Right ventricle myocardium inferior (tissue), 1 donor: ENCODE measurements at regions not wholly inside any gene's neighbourhood (a gene's known extent, or its start where the extent isn't known, plus 50 kb on each side); places are given as distances from the start of the nearest gene placed in this dataset.

Source experiments
- ATAC-seq: fragments of 200-7000 bp; cut with Tn5 transposase; one replicate; pipeline ENCODE4 v1.9.1; 2020; ENCODE audit warnings: mild to moderate bottlenecking, moderate library complexity
- DNase-seq: peaks from one replicate; pipeline ENCODE4 v3.0.0; 2021; ENCODE audit errors: missing footprints
- intact Hi-C: fragments of 100-400 bp; cut with DNase I; formaldehyde crosslinking; loops from one replicate; pipeline ENCODE4 v1.11.0; 2022
- donor health status: DM: no; HTN: yes; CAD: no; lungs with severe emphysema.

DNA sequence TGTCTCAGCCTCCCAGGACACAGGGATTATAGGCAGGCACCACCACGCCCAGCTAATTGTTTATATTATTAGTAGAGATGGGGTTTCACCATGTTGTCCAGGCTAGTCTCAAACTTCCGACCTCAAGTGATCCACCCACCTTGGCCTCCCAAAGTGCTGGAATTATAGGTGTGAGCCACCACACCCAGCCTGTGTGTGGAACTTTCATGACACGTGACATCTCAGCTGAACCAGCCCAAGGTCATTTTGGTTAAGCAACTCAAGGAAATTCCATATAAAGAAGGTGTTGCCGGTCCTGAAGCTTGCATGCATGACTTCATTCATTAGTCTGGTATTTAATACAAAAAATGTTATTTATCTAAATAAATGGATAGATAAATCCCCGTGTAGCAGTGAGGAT, 145.5 kb downstream of the AXIN2 start:
- ATAC-seq: no peak
- intact Hi-C loops: no loop called here
- no peak for DNase-seq

DNA sequence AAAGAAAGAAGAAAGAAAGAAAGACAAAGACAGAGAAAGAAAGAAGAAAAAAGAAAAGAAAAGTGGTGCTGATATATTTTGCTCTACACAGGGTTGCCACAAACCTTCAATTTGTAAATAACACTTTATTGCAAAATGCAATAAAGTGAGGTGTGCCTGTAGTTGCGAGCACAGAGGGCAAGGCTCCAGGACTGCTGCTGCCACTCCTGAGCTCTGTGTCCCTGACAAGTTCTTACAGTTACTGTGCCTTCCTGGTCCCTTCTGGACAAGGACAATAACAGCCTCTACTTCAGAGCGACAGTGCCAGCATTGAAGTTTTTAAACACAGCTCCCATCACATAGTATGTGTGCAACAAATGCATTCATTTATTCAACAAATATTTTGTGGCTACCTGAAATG, 148.1 kb downstream of the AXIN2 start:
- intact Hi-C loops: no loop called here
- ATAC-seq: no peak
- no peak for DNase-seq

DNA sequence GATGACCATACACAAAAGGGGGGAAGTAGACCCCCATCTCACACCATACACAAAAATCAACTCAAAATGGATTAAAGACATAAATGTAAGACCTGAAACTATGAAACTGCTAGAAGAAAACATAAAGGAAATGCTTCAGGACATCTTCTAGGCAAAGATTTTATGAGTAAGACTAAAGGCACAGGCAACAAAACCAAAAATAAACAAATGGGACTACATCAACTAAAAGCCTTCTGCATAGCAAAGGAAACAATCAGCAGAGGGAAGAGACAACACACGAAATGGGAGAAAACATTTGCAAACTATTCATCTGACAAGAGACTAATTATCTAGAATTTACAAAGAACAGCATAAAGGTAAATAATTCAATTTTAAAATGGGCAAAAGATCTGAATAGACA, 152.1 kb downstream of the AXIN2 start:
- ATAC-seq (no peak), DNase-seq (no peak)
- intact Hi-C loops: no loop called here

DNA sequence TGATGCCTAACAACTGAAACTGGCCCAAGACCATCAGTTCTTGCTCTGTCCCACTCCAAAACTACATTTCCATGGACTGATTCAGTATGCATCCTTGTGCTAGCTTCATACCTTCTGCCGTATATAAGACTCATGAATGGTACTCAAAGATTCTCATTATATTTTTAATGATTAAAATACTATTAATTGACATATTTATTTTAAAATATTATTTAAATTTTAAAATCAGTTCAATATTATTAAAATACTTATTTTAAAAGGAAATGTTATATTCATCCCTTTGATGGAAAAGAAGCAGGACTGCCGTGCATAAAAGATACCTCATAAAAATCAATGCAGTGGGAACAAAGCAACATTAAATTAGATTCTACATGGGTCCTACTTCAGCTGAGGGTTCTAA, 153.4 kb downstream of the AXIN2 start:
- no peak for DNase-seq
- intact Hi-C loops: no loop called here
- ATAC-seq: no peak

DNA sequence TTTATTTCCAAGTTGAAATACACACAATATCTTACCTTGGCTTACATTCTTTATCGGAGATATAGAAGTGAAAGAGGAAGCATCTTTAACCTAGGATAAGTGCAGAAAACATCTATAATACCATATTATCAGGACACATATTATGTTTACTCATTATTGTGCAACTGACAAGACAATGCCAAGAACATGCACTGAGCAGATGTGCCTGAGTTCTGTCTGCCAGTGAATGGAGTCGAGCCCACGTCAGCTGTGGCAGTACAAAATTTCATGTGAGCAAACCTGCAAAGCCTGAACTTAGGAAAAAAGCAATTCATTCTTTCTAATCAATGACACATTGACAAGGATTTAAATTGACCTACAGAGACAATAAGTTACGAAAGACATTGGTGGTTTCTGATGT, 154.4 kb downstream of the AXIN2 start:
- ATAC-seq (no peak), DNase-seq (no peak)
- intact Hi-C loops: no loop called here

DNA sequence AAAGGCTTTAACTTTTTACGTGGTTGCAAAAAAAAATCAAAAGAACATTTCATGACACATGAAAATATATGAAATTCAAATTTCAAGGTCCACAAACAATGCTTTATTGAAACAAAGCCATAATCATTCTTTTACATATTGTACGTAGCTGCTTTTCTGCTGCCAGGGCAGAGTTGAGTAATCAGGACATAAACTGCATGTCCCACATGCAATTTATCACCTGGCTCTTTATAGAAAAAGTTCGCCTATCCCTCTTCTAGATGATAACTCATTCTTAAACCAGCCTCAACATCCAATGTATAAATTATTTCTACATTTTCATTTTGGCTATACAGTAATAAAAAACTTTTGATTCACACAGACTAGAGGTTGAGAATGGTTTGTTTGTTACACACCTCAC, 154.9 kb downstream of the AXIN2 start:
- ATAC-seq (no peak), DNase-seq (no peak)
- intact Hi-C loops: no loop called here

DNA sequence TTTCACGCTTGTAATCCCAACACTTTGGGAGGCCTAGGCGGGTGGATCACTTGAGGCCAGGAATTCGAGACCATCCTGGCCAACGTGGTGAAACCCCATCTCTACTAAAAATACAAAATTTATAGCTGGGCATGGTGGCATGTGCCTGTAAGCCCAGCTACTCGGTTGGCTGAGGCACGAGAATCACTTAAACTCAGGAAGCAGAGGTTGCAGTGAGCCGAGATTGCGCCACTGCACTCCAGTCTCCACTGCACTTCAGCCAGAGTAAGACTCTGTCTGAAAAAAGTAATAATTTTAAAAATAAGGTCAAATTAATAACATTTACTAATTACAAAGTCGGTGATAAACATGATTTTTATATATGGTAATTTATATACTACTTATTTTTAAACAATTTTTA, 155.9 kb downstream of the AXIN2 start:
- no peak for DNase-seq
- no peak for ATAC-seq
- intact Hi-C loops: no loop called here

DNA sequence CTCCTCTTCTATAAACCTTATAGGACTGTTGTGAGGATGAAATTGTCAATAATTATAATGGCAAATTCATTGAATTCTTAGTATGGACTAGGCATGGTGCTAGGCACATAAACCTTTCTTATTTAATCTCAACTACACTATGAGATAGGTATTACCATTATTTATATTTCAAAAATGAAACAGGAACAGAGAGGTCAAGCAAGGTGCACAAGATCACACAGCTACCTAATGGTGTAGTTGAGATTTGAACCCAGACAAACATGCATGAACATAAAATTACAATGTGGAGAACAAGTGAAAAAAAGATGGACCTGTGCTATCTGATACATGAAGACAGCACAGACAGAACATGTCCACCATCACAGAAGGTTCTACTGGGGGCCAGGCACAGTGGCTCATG, 156.7 kb downstream of the AXIN2 start:
- intact Hi-C loops: no loop called here
- DNase-seq (no peak), ATAC-seq (no peak)

DNA sequence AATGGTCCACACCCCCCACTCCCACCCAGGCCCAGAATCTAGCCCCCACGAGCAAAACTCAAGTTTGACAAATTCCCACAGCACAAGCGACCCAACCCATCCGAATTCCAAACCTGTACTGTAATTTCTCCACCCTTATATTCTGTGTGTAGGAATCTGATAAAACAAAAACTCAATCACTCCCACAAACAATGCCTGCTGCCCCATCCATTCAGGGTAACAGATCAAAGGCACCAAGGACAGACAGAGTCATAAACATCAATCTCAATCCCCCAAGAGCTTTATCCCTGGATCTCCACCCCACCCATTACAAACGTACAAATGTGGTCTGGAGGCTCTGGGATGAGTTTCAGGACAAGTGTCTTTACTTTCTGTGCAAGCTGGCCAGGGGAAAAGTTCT, 157.8 kb downstream of the AXIN2 start:
- intact Hi-C loops: no loop called here
- ATAC-seq (no peak), DNase-seq (no peak)

DNA sequence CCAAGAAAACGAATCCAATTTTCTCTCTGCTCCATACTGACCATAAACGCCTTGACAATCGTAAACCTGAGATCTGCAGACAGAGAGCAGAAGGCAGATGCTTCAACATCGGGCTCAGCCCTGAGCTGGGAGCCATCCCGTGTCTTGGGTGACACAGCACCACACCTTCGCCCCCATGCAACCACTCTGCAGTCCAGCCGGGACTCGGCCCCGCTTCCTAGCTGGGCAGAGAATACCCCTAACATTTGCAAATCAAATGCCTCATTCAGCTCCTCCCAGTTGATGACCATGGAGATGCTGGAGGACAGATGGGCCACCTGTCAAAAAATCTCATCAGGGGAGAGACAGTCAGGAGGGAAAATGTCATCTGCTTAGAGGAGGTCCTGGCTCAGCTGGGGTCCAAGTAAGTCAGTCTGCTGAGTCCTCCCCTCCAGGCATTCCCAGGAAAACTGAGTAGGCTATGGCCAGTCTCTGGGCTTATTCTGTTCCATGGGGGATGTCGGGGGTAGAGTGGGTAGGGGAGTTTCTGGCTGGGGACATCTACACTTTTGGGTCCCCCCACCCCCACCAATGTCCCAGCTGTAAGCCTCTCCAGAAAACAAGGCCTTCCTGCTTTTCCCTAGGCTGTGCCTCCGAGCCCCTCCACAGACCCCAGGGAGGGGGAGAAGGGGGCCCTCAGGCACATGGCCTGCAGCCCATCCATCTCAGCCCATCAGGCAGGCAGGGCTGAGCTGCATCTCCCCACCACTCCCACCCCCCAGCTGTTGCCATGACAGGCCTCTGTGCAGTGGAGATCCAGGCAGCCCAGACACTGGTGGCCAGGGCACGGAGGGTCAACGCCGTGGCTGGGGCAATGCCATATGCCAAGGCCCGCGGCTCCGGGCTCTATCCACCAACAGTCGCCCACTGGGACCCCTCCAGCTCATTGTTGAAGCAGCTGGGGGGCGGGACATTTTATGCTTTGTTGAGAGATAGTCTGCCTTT, 158.6 kb downstream of the AXIN2 start:
- intact Hi-C loops: no loop called here
- DNase-seq: no peak
- no peak for ATAC-seq

DNA sequence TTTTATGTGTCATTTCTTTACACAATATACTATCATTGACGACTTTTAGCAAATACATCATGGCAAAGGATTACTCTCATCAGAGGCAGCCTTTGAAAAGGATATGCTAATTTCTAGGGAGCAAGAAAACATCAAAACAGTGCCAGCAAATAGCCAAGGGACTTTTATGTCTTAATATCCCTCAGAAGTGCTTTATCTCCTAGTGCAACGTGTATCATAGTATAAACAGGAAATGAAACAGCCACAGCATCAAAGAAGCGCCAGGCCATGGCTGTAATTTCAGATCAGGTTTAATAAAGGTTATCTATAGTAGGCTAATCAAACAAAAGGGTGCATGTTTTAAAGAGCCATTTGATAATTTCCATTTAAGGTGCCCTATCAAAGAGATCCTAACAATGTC, 159.9 kb downstream of the AXIN2 start:
- ATAC-seq (no peak), DNase-seq (no peak)
- intact Hi-C loops: no loop called here

DNA sequence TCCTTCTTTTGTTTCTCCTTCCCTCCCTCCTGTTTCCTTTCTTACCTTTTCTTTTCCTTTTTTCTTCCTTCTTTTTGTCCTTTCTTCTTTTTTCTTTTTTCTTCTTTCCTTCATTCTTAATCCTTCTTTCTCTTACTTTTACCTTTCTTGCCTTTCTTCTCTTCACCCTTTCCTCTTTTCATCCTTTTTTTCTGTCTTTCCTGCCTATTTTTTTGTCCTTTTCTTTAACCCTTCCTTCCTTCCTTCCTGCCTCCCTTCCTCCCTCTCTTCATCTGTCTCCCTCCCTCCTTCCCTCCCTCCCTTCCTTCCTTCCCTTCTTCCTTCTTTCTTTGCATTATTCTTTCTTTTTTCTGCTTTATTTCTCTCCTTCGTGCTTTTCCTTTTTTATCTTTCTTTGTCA, 160.7 kb downstream of the AXIN2 start:
- ATAC-seq (no peak), DNase-seq (no peak)
- intact Hi-C loops: no loop called here

DNA sequence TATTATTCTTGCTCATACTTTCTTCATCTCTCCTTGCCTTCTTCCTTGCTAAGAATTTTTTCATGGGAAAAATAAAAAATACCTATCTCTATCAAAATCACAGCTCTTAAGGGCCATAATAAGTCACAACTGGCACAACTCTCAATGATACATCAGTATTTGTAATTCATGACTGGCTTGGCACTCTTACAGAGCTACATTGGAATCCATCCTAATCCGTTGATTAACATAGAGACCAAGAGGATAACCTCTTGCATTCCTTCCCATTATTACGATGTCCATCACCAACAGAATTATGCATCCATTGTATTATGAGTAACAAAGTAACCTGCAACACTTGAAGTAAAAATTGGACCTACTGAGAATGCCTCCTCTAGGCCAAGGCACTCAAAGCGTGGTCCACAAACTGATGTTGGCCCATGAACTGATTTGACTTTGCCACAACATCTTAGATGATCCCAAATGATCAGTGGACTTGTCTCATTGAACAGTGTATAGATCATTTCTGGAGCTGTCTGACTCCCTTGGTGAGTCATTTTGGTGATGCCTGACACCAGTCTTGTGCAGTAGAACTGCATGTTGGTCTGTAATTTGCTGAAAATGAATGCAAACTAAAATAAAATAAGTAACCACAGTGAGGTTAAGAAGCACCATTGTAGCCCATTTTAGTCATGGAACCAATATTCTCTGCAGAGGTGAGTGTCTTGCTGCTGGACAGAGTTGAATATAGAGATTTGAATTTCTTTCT, 163.2 kb downstream of the AXIN2 start:
- ATAC-seq: no peak
- no peak for DNase-seq
- intact Hi-C loops: no loop called here

DNA sequence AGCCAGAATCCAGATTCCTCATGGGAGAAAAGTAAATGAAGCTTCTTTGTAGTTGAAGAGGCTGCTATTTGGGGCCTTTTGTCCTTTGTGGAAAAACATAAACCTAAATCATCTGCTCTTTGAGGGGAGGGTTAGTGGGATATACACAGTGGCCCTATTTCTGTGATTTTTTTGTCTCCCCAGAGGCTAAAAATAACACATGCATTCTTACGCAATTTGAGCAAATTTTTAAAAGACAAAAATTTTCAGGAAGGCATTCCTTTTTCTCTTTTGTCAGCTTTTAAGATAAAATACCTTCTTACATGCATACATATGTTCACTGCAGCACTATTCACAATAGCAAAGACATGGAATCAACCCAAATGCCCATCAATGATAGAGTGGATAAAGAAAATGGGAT, 165.5 kb downstream of the AXIN2 start:
- DNase-seq (no peak), ATAC-seq (no peak)
- intact Hi-C loops: no loop called here

DNA sequence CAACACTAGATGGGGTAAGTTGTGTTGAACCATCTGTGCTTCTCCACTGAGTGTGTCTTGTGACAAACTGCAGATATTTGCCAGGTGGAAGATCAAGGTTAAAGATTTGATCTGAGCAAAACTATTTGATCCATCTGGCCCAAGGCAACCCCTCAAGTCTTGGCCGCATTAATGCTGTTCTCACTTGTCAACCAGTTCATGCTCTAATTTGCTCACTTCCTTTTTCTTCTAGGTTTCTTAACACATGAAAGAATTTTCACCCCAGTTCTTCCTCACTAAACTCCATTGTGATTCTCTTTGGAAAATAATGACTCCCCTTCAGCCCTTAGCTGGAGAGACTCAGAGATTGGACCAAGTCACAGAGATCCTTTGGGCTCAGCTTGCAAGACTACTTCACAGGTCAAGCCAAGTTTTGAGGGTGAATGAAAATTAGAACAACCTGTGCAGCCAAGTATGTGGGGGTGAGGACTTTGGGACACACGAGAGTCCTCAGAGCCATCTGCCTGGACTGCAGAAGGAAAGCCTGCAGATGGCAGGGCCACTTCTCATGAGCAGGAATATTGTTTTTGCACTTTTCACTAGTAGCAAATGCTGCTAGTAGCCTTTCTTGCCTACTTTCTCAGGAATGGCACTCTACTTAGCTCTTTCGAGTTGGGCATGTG, 166.5 kb downstream of the AXIN2 start:
- no peak for ATAC-seq
- intact Hi-C loops: no loop called here
- no peak for DNase-seq

DNA sequence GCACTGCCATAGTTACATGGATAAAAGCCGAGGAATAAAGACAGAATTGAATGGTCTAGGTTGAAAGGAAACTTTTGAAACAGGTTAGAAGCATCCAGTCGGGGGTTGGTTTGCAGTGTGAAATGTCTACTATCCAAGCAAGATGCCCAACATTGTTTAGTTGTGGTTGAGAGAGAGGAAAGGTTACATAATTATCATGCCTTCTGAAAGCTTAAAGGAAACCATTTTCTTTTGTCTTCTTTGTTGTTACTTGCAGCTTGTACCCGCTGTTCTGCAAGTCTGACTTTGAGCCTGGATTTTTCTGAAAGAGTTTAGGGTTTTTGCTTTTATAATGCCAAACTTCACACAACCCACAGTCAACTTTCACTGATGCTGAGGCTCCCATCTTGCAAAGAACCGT, 167.9 kb downstream of the AXIN2 start:
- ATAC-seq: no peak
- intact Hi-C loops: no loop called here

DNA sequence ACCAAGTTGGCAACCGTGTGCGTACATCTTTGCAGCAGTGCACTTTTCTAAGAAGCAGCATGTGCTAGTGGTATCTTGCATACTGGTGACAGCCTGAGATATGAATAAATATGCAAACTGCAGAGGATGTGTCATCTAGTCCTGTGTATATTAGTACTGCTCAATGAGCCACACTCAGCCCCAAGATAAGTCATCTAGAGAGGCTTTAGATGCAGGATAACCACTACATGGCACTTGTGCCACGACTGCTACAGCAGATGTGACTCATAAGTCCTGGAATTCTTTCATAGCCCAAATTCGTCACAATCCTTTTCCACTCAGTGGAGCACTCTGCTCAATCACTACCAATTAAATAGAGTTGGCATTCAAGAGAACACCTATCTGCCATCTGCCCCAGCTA, 171.5 kb downstream of the AXIN2 start:
- DNase-seq: no peak
- intact Hi-C loops: no loop called here
- no peak for ATAC-seq

More for the DNA sequence above, 167.9 kb downstream of the AXIN2 start:
- no peak for DNase-seq

DNA sequence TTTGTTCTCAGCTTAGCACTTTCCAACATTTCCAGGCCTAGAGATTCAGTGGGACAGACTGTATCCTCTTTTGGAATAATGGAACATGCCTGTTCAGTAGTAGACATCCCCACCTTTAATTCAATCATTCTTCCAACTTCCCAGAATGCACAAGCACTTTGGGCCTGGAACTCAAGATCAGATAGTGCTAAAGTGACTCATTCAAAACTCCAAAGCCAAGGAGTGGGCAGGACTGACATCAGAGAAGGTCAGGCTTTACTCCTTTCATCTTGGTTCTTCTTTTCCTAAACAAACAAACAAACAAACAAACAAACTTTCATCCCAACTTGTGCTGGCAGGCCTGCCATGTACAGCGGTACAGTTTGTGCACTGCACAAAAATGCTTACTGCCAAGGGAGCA, 172.0 kb downstream of the AXIN2 start:
- ATAC-seq (no peak), DNase-seq (no peak)
- intact Hi-C loops: no loop called here

DNA sequence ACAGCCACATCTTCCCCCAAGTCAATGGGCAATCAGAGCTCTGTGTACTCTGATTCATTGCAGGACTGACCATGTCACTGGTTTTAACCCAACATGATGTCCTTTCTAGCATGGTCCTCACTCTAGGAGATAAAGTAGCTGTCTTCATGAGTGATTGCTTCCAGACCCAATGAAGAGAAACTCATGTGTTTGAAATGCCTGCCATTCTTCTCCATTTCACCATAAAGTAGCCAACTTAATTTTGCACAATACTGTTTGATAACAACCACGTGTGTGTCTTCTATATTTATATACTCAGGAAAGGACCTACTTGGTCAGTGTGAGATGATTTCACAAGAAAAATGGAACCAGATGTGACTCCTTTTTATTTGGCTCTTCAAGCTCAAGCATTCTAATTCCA, 172.5 kb downstream of the AXIN2 start:
- intact Hi-C loops: no loop called here
- no peak for ATAC-seq
- no peak for DNase-seq

DNA sequence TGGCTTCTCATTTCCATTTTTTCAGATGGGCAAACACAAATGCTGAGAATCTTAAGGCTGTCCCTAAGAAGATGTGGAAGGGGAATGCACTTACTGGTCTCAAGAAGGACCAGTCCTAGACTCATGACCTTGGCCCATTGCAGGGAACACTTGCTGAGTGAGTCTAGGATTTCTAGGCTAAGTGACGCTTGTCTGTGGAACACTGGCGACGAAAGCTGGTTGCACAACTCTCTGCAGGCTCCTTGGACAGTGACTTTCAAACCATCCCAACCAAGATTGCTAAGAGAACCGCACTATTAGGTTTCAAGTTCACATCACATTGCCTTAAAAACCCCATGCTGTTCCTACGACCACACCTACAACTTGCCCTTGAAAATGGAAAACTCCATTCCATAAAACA, 174.1 kb downstream of the AXIN2 start:
- intact Hi-C loops: no loop called here
- ATAC-seq (no peak), DNase-seq (no peak)
